Panc1 (cell line): ENCODE measurements at regions not wholly inside any gene's neighbourhood (a gene's known extent, or its start where the extent isn't known, plus 50 kb on each side); places are given as distances from the start of the nearest gene placed in this dataset.

Experiments
- ATAC-seq: fragments of 200-7000 bp; cut with Tn5 transposase; 2 replicates; pipeline ENCODE4 v1.9.1; 2020; ENCODE audit warnings: mild to moderate bottlenecking, moderate library complexity
- BruUV-seq: library from RNA; stranded (reverse); fragments of 400-500 nt; replicated peaks from 2 replicates; lab custom pipeline; 2021; lab: Mats Ljungman, UMichigan
- CTCF ChIA-PET: fragments of 300-600 bp; sonication (Branson Sonifier 250); formaldehyde crosslinking; loops from one replicate; lab custom pipeline; 2022; ENCODE audit warnings: antibody characterized with exemption; lab: Charles Lee
- POLR2A ChIA-PET: fragments of 300-600 bp; sonication (Branson Sonifier 250); formaldehyde crosslinking; loops from one replicate; lab custom pipeline; 2022; ENCODE audit warnings: antibody characterized with exemption; lab: Charles Lee
- DNase-seq: peaks from one replicate; pipeline ENCODE4 v3.0.0-alpha.2; 2010; ENCODE audit warnings: low read depth, low spot score
- H3K27ac ChIP-seq: 2 replicates; pipeline ENCODE4 v1.5.1; 2011; ENCODE audit warnings: mild to moderate bottlenecking, low read length, inconsistent platforms
- H3K27me3 ChIP-seq: fragments of 200-500 bp; sonication (Bioruptor generic); 2 replicates; pipeline ENCODE4 v1.6.0; 2014; ENCODE audit warnings: low read length, inconsistent platforms; ENCODE audit not compliant: control insufficient read depth, insufficient read depth
- H3K36me3 ChIP-seq: fragments of 200-500 bp; sonication (Bioruptor generic); 2 replicates; pipeline ENCODE4 v1.5.1; 2014; ENCODE audit warnings: inconsistent platforms, mild to moderate bottlenecking, low read length, moderate library complexity; ENCODE audit not compliant: control insufficient read depth, insufficient read depth
- H3K4me1 ChIP-seq: 2 replicates; pipeline ENCODE4 v1.5.1; 2011; ENCODE audit warnings: inconsistent platforms, mild to moderate bottlenecking, low read length, moderate library complexity; ENCODE audit not compliant: control insufficient read depth, insufficient read depth
- H3K4me3 ChIP-seq, 2 experiments: 2 replicates each; pipeline ENCODE4 v1.5.1; 2011 to 2012; ENCODE audit warnings: low read depth in 2 of 2, low read length in 2 of 2, mild to moderate bottlenecking in 2 of 2, inconsistent platforms in 1 of 2, moderate library complexity in 1 of 2
- H3K9me3 ChIP-seq: fragments of 200-500 bp; sonication (Bioruptor generic); 2 replicates; pipeline ENCODE4 v1.5.1; 2014; ENCODE audit warnings: low read depth, mild to moderate bottlenecking, inconsistent platforms, low read length, moderate library complexity; ENCODE audit not compliant: control insufficient read depth, insufficient read depth
- POLR2AphosphoS5 ChIP-seq: IDR thresholded peaks from 2 replicates; pipeline ENCODE4 v1.6.1; 2012; ENCODE audit warnings: mild to moderate bottlenecking, low read depth, low read length, moderate library complexity
- SIN3A ChIP-seq: IDR thresholded peaks from 2 replicates; pipeline ENCODE4 v1.6.1; 2012; ENCODE audit warnings: low read depth, mild to moderate bottlenecking, low read length, moderate library complexity, borderline replicate concordance; ENCODE audit not compliant: insufficient read depth
- TCF7L2 ChIP-seq: IDR thresholded peaks from 2 replicates; pipeline ENCODE4 v1.6.1; 2011; ENCODE audit warnings: mild to moderate bottlenecking, low read depth, low read length, inconsistent platforms
- in situ Hi-C: cut with HindIII; loops from 2 replicates; pipeline ENCODE4 v1.10.0; 2016; ENCODE audit warnings: low sequenced_read_pairs, low pct_unique_long_range_greater_than_20kb
- intact Hi-C: fragments of 100-400 bp; cut with micrococcal nuclease; formaldehyde crosslinking; loops from one replicate; pipeline ENCODE4 v1.10.0; 2022; ENCODE audit not compliant: unreplicated experiment
- TF ChIP-seq, protein P1 (sequence below), 2 experiments: IDR thresholded peaks; 2 replicates each; pipeline ENCODE4 v1.6.1; 2011 to 2012; ENCODE audit warnings: low read depth in 2 of 2, control low read depth in 1 of 2, low read length in 1 of 2, mild to moderate bottlenecking in 1 of 2, moderate library complexity in 1 of 2; ENCODE audit not compliant: insufficient read depth in 1 of 2
- TF ChIP-seq, protein P2 (sequence below): fragments of 450-650 bp; IDR thresholded peaks from 2 replicates; pipeline ENCODE4 v1.5.1; 2017; ENCODE audit warnings: mild to moderate bottlenecking

DNA sequence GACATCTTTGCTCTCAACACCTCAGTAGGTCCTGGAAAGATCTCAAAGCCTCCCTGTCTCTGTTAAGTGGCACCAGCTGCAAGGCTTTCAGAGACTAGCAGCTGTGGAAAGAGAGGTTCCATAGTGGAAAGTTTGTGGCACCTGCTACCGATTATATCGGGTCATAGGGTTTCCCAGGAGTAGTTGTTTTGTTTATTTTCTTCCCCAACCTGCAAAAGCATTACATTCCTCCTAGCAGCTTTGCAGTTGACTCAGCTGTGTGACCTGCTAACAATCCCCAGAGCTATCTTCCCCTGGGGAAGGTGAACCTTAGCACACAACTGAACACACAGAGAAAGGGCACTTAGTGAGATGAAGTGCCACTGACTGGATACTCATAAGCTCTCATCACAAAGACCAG is 598.9 kb upstream of the GRM7 start:
- ATAC-seq: no peak

DNA sequence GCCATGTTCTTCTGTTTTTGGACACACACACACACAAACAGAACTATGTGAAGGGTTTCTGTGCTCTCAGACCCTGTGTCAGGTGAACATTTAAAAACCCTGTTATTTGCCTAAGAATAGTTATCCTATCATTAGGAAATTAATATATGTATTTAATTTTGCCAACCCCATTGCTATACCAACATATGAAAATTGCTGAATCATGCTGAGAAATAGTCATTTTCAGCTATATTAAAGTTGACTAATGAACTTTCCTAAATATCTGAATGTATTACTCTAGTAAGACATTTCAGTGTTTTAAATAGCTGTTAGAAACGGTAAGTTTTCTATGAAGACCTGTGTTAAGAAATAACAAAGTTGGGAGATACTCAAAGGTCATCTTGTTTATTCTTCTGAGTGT is 596.9 kb upstream of the GRM7 start:
- H3K4me3 ChIP-seq: no peak overlapping the region
- BruUV-seq: no TSS peak
- no peaks in the 10 kb centered on the region for H3K4me1 ChIP-seq
- no peak overlapping the region for H3K27ac ChIP-seq
- ATAC-seq: no peak
- CTCF ChIA-PET: no interaction called here
- no peaks in the 10 kb centered on the region for H3K9me3 ChIP-seq
- in situ Hi-C loops (no loop called here), intact Hi-C loops (no loop called here)
- H3K36me3 ChIP-seq: no peaks in the 10 kb centered on the region
- no peaks in the 10 kb centered on the region for H3K27me3 ChIP-seq
- TF ChIP-seq, protein P1, sequence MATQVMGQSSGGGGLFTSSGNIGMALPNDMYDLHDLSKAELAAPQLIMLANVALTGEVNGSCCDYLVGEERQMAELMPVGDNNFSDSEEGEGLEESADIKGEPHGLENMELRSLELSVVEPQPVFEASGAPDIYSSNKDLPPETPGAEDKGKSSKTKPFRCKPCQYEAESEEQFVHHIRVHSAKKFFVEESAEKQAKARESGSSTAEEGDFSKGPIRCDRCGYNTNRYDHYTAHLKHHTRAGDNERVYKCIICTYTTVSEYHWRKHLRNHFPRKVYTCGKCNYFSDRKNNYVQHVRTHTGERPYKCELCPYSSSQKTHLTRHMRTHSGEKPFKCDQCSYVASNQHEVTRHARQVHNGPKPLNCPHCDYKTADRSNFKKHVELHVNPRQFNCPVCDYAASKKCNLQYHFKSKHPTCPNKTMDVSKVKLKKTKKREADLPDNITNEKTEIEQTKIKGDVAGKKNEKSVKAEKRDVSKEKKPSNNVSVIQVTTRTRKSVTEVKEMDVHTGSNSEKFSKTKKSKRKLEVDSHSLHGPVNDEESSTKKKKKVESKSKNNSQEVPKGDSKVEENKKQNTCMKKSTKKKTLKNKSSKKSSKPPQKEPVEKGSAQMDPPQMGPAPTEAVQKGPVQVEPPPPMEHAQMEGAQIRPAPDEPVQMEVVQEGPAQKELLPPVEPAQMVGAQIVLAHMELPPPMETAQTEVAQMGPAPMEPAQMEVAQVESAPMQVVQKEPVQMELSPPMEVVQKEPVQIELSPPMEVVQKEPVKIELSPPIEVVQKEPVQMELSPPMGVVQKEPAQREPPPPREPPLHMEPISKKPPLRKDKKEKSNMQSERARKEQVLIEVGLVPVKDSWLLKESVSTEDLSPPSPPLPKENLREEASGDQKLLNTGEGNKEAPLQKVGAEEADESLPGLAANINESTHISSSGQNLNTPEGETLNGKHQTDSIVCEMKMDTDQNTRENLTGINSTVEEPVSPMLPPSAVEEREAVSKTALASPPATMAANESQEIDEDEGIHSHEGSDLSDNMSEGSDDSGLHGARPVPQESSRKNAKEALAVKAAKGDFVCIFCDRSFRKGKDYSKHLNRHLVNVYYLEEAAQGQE (IDR thresholded peaks at IDR 0.05; ENCODE audit: insufficient read depth in 1 of 2, low read depth in 2 of 2, low read length in 1 of 2): no peak
- TF ChIP-seq POLR2AphosphoS5: no peak
- TF ChIP-seq, protein P2, sequence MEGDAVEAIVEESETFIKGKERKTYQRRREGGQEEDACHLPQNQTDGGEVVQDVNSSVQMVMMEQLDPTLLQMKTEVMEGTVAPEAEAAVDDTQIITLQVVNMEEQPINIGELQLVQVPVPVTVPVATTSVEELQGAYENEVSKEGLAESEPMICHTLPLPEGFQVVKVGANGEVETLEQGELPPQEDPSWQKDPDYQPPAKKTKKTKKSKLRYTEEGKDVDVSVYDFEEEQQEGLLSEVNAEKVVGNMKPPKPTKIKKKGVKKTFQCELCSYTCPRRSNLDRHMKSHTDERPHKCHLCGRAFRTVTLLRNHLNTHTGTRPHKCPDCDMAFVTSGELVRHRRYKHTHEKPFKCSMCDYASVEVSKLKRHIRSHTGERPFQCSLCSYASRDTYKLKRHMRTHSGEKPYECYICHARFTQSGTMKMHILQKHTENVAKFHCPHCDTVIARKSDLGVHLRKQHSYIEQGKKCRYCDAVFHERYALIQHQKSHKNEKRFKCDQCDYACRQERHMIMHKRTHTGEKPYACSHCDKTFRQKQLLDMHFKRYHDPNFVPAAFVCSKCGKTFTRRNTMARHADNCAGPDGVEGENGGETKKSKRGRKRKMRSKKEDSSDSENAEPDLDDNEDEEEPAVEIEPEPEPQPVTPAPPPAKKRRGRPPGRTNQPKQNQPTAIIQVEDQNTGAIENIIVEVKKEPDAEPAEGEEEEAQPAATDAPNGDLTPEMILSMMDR: no peak
- no peak for TF ChIP-seq SIN3A
- POLR2A ChIA-PET: no interaction called here
- no peak for DNase-seq

More for the DNA sequence above, 598.9 kb upstream of the GRM7 start:
- Histone ChIP-seq H3K36me3 (no peaks in the 10 kb centered on the region), H3K4me1 (no peaks in the 10 kb centered on the region), H3K27me3 (no peaks in the 10 kb centered on the region), H3K27ac (no peak overlapping the region), H3K4me3 (no peak overlapping the region), H3K9me3 (no peaks in the 10 kb centered on the region)
- intact Hi-C loops: no loop called here
- in situ Hi-C loops: no loop called here
- BruUV-seq: no TSS peak
- CTCF ChIA-PET: no interaction called here
- POLR2A ChIA-PET: no interaction called here
- DNase-seq: no peak
- TF ChIP-seq, protein P2: no peak
- TF ChIP-seq TCF7L2 (no peak), SIN3A (no peak), POLR2AphosphoS5 (no peak)
- TF ChIP-seq, protein P1 (IDR thresholded peaks at IDR 0.05; ENCODE audit: insufficient read depth in 1 of 2, low read depth in 2 of 2, low read length in 1 of 2): no peak
